ENCODE measurements at regions not wholly inside any gene's neighbourhood (a gene's known extent, or its start where the extent isn't known, plus 50 kb on each side); places are given as distances from the start of the nearest gene placed in this dataset.

- no peak for TF ChIP-seq CTCF (IDR thresholded peaks at IDR 0.05; ENCODE audit: insufficient read depth, low read depth, low read length)
- TF ChIP-seq EZH2 (IDR thresholded peaks at IDR 0.05; ENCODE audit: insufficient read depth, low read length), result no peak
Measured at GRCh38 chr12:85733221-85733840, 102.9 kb downstream of the RASSF9 start.

All from astrocyte (in vitro differentiated cells and primary cell).